EH (cell line): ENCODE measurements at regions not wholly inside any gene's neighbourhood (a gene's known extent, or its start where the extent isn't known, plus 50 kb on each side); places are given as distances from the start of the nearest gene placed in this dataset.
A peak's percentile ranks its signal among the peaks of the same experiment; 100 is the strongest.

Source experiments
- DNase-seq: peaks from one replicate; pipeline ENCODE4 v3.0.0-alpha.2; 2015; ENCODE audit warnings: low read depth

DNA sequence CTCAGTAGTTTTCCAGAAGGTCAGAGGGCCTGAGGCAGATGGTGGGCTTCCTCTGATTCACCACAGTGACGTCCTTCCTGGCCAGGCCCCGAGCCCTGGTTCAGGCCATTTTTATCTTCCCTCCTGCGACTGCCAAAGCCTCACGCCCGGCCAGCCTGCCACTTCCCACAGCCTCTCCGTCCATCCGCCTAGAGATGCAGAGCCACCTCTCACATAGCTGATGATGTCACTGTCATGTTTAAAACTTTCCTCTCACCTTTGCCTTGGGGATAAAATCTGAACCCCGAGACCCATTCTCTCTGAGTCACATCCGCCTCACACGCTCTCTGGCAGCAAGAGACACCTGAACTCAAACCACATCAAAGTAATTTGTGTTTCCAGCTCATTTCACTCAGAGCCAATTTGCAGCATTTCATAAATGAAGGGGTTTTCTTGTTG, 175.3 kb downstream of the QDPR start:
- no peak for DNase-seq

DNA sequence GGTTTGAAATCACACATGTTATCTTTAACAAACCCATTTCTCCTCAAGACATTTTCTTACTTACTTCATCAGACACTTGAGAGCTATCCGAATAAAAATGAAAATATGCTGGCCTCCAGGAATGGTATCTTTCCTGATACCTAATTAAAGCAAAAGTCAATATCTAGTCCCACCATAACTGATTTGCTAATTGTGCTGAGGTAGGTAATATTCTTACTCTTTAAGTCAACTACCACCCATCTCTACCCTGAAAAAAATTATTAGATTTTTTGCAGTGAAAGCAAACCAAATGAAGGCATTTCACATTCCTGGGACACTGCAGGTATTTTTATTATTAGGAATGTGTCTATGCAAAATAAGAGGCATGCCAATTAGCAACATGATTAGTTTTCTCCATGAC, 175.8 kb downstream of the QDPR start:
- DNase-seq: no peak

- DNase-seq: no peak
Observed at GRCh38 chr4:17335371-17335770, 176.5 kb downstream of the QDPR start.

GRCh38 chr4:17332478-17332877, 179.4 kb downstream of the QDPR start:
- no peak for DNase-seq

- no peak for DNase-seq
Observed at GRCh38 chr4:17329046-17329445, 182.8 kb downstream of the QDPR start.

- DNase-seq: no peak
Observed at GRCh38 chr4:17328141-17328815, 183.6 kb downstream of the QDPR start.

GRCh38 chr4:17327591-17327990, 184.3 kb downstream of the QDPR start:
- DNase-seq: no peak

DNA sequence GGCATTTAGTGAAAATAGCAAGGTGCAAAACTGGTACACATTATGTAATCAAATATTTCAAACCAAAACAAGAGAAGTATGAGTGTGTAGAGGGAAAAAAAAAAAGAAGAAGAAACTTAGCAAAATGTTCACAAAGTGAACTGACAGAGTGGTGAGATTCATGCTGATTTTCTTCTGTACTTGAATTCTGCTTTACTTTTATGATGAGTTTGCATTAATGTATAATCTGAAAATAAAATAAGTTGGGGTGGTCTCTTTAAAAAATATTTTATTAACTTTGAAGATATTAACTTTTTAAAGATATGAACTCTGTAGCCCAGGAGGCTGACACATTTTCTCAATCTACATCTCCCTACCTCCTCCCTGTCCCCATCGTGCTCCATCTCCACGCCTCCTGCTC, 185.1 kb downstream of the QDPR start:
- no peak for DNase-seq

DNA sequence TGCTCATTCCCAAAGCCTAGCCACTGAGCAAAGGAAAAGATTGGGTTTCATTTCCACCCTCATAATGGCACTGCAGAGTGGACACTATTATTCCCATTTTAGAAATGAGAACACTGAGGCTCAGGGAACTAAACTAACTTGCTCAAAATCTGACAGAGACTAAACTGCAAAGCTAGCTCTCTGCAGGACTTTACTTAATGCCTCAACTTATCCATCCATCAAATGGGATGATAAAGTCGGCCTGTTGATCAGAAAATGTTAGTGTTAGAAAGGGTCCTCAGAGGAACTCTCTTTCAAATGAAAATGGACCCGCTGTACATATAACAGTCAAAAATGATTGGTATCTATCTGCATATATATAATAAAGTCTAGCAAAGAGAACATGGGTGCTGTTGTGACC, 186.8 kb downstream of the QDPR start:
- DNase-seq: no peak

- DNase-seq: peak; percentile 75
Observed at GRCh38 chr4:17324386-17324830, 187.5 kb downstream of the QDPR start.

GRCh38 chr4:17323554-17324385, 188.1 kb downstream of the QDPR start:
- peak; percentile 79 for DNase-seq

DNA sequence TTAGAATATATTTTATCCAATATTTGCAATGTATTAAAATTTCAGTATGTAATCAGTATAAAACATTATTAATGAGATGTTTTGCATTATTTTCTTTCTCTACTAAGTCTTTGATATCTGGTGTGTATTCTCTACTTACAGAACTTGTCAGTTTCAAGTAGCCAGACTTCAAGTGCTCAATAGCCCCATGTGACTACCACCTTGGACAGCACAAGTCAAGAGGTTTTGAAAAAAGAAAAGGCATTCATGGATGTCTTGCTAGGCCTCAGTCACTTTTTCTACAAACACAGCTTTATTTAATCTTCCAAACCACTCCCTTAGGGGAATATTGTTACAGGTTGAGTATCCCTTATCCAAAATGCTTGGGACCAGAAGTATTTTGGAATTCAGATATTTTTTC, 189.4 kb downstream of the QDPR start:
- no peak for DNase-seq

- no peak for DNase-seq
Observed at GRCh38 chr4:17320046-17320445, 191.8 kb downstream of the QDPR start.

GRCh38 chr4:17317526-17317925, 194.4 kb downstream of the QDPR start:
- no peak for DNase-seq

- peak; percentile 68 for DNase-seq
Observed at GRCh38 chr4:17316566-17316965, 195.3 kb downstream of the QDPR start.

DNA sequence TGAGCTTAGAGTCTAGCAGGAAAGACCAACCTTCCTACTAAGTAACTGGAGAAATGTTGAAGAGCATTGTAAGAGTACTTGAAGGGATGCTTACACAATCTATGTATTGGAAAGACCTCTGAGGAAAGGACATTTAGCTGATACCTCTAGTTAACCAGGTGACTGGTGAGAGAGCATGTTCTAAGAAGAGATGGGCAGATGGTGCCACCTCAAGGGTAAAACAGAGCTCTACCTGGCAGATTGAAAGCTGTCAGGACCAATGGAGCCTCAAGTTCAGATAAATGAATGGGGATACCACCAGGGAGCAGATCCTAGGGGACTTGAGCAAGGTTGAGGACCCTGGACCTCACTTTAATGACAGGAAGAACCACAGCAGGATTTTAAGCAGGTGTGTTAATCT, 196.4 kb downstream of the QDPR start:
- DNase-seq: no peak

- no peak for DNase-seq
Observed at GRCh38 chr4:17313194-17313593, 198.7 kb downstream of the QDPR start.

DNA sequence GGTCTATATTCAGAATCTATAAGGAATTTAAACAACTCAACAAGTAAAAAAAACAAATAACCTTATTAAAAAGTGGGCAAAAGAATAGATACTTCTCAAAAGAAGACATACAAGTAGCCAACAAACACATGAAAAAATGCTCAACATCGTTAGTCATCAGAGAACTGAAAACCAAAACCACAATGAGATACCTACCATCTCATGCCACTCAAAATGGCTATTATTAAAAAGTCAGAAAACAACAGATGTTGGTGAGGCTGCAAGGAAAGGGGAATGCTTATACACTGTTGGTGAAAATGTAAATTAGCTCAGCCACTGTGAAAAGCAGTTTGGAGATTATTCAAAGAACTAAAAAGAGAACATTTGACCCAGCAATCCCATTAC, 201.6 kb downstream of the QDPR start:
- DNase-seq: peak; percentile 84

GRCh38 chr4:17309567-17310268, 202.2 kb downstream of the QDPR start:
- peak; percentile 74 for DNase-seq

DNA sequence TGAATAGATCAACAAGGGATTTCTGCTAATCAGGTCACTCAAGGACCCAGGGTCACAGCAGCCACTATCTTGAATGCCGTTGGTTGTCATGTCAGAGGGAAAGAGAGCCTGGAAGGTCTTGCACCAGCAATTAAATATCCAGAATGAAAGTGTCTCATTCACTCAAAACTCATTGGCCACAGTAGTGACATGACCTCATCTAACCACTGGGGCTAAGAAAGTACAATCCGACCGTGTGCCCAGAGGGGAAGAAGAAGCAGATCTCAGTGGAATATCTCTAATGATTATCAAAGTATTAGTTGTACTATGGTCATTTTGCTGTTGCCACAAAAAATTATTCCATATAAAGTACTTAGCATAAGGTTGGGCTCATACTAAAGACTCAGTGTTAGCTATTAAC, 210.0 kb downstream of the QDPR start:
- DNase-seq: no peak

DNA sequence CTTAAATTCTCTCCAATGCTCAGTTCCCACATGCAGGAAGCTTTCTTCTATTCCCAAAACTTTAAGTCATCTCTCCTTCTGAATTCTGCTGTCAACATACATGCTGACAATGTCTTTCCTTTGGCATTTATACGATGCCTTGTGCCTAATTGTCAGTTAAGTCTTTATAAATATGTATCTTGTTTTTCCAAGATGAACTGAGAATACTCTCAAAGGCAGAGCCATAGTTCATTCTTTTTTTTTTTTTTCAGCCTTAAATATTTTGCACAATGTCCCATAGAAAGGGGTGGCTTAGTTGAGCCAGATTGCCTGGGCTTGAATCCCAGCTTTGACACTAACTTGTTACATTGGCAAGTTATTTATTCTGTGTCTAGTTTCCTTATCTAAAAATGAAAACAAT, 210.6 kb downstream of the QDPR start:
- no peak for DNase-seq

DNA sequence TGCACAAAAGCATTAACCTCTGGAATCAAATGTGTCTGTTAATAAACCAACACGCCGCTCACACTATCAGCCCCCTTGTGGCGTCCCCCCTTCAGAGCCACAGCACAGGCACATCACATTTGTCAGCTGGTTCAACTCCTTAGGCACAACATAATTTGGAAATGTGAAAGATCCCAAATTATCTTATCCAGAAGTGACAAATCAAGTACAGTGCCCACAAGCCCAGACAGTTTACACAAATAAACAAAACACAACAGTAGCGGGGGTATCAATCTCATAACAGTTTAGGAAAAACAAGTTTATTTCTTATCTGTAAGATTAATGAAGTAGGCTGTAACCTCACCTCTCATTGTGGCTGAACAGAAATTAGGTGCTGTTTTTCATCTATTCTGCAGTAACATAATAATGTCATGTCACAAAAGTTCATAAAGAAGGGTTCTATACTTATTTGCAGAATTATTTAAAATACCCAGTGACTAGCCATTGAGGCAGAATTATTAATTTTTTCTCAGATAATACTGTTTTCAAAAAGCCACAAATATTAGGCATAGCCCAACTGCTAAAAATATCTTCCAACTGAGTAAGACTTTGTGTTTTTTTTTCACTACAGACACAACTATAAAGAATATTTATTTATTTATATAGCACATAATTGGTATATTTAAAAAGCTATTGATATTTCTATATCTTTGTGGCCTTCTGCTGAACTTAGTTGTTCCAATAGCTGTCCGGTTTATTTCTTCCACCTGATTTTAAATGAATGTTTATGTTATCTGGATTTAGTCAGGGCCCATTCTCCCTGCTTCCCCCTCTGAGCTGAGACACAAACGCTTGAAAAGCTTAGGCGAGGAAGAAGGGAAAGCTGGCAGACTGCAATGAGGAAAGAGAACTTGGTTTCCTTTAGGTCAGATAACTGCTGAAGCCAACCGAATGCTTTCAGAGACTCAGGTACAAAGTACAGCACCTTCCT, 214.7 kb downstream of the QDPR start:
- DNase-seq: no peak
